BJ (cell line): ENCODE measurements at regions not wholly inside any gene's neighbourhood (a gene's known extent, or its start where the extent isn't known, plus 50 kb on each side); places are given as distances from the start of the nearest gene placed in this dataset.

Experiments used
- CTCF ChIA-PET: fragments of 350-600 bp; formaldehyde crosslinking; extraction: SDS; loops from one replicate; lab custom pipeline; 2021; ENCODE audit warnings: antibody characterized with exemption, inconsistent platforms; lab: Yijun Ruan, JAX
- POLR2A ChIA-PET: fragments of 300-600 bp; sonication (Branson Sonifier 250); formaldehyde crosslinking; extraction: SDS; loops from one replicate; lab custom pipeline; 2021; ENCODE audit warnings: antibody characterized with exemption; lab: Charles Lee
- DNase-seq: peaks from one replicate; pipeline ENCODE4 v3.0.0-alpha.2; 2011; ENCODE audit warnings: low read depth
- H3K27me3 ChIP-seq: 2 replicates; pipeline ENCODE4 v1.6.0; 2011; ENCODE audit warnings: low read length; ENCODE audit not compliant: control insufficient read depth, insufficient read depth
- H3K36me3 ChIP-seq: 2 replicates; pipeline ENCODE4 v1.5.1; 2011; ENCODE audit warnings: low read length; ENCODE audit not compliant: control insufficient read depth, insufficient read depth
- H3K4me3 ChIP-seq: 2 replicates; pipeline ENCODE4 v1.5.1; 2011; ENCODE audit warnings: low read depth, mild to moderate bottlenecking, control low read depth, low read length
- CTCF ChIP-seq: IDR thresholded peaks from 2 replicates; pipeline ENCODE4 v1.5.1; 2011; ENCODE audit warnings: low read depth, mild to moderate bottlenecking, control low read depth, inconsistent platforms, low read length, moderate library complexity; ENCODE audit not compliant: insufficient read depth

- no peak for TF ChIP-seq CTCF
- Histone ChIP-seq H3K4me3 (no peak overlapping the region), H3K36me3 (no peaks in the 10 kb centered on the region), H3K27me3 (no peaks in the 10 kb centered on the region)
- ChIA-PET POLR2A (no interaction called here), CTCF (no interaction called here)
- DNase-seq: no peak
These were observed 250.6 kb upstream of the DAPK1 start for GRCh38 chr9:87247097-87247496.

DNA sequence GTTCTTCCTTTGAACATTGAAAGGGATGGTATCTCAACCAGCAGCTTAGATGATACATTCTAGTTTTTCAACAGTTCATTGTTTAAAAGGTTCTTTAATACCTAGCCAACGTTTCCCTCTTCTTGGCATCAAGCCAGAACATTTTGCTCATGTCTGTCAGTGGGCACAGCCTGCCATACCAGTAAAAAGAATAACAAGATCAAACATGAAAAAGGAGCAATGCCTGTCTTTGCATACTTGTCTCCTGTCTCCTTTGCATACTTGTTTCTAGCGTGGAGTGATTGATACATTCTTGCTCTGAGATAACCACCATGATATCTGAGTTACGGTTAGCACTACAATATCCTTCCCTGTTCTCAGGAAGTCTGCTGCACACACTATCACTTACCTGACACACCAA is 248.6 kb upstream of the DAPK1 start:
- no peak for TF ChIP-seq CTCF
- ChIA-PET CTCF (interaction anchor here (1.7 kb wide), 1 partner anchor 11 kb away, joined by 4 read pairs; no protein-coding TSS in a partner anchor), POLR2A (no interaction called here)
- Histone ChIP-seq H3K4me3 (no peak overlapping the region), H3K36me3 (no peaks in the 10 kb centered on the region), H3K27me3 (no peaks in the 10 kb centered on the region; the same call in 1 of the 2 replicates)
- no peak for DNase-seq

DNA sequence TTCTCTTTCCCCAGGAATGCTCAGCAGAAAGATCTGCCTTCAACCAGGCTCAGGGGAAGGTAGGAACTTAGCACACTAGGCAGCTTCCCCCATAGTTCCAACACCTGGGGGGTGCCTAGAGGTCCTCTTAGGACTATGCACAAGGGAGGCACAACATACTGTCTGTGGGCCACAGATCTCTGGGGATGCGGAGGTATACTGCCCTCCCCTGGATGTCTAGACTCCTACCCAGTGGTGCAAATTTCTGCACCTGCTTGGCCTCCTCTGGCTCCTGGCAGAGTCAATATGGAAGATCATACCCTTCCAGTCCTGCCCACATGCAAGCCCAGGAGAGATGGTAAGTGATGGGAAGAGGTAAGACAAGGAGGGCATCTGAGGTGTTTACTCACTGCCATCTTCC is 247.5 kb upstream of the DAPK1 start:
- Histone ChIP-seq H3K4me3 (no peak overlapping the region), H3K36me3 (no peaks in the 10 kb centered on the region), H3K27me3 (no peaks in the 10 kb centered on the region; the same call in 1 of the 2 replicates)
- POLR2A ChIA-PET: no interaction called here
- DNase-seq: no peak
- TF ChIP-seq CTCF: no peak
- CTCF ChIA-PET: interaction anchor here (0.7 kb wide), 1 partner anchor 130 kb away, joined by 3 read pairs; no protein-coding TSS in a partner anchor

DNA sequence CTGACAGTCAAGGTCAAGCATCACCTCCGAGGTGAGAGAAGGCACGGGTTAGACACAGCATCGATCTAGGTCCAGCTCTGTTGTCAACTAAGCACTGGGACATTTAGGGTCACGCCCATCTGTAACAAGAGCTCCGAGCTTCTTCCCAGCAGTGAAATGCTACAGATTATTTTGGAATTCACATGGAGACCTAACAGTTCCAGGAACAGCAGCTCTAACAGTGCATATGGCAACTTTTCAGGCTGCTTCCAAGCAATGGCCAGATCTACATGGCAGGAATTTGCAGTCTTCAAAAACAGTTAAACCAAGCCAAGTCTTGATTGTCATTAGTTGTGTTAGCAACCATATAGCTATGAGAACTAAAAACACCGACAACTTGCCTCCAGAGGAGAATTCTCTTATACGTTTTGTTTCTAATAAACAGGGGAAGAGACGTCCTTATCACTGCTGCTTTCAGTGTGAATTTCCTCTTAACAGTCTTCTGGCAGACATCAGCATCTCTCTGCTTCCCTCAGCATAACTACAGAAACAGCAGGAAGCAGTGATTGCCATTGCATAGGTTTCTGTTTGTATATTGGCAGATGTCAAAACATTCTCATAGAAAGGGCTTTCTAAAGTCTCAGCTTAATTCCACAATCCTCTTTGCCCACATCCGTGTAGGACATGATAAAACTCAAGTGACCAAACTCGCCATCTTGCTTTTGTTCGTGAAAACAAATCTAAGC is 242.1 kb upstream of the DAPK1 start:
- Histone ChIP-seq H3K27me3 (no peaks in the 10 kb centered on the region; the same call in none of the 2 replicates), H3K36me3 (no peaks in the 10 kb centered on the region), H3K4me3 (no peak overlapping the region)
- no peak for TF ChIP-seq CTCF
- DNase-seq: no peak
- CTCF ChIA-PET: interaction anchor here (1.1 kb wide), 2 partner anchors 21 to 307 kb away, joined by 3 read pairs; no protein-coding TSS in a partner anchor
- POLR2A ChIA-PET: no interaction called here

DNA sequence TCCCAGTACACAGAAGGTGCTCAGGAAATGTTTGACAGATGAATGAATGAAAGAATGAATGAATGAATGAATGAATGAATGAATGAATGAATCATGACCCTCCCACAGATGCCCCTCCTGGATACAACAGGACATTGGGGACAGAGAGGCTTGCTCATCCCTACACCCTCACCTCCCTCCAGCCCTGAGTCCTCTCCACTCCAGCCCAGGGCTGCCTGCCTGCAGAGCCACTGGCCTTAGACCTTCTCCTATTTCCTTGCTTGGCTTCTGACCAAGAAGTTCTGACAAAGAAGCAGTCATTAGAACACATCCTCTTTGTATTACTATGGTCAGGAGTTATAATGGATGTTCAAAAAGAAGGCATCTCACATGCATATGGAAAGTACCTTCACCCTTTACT is 240.7 kb upstream of the DAPK1 start:
- no peak for TF ChIP-seq CTCF
- POLR2A ChIA-PET: no interaction called here
- Histone ChIP-seq H3K36me3 (no peaks in the 10 kb centered on the region; the same call in 1 of the 2 replicates), H3K27me3 (no peaks in the 10 kb centered on the region; the same call in none of the 2 replicates), H3K4me3 (no peak overlapping the region)
- no peak for DNase-seq
- CTCF ChIA-PET: no interaction called here
